ENCODE measurements at regions not wholly inside any gene's neighbourhood (a gene's known extent, or its start where the extent isn't known, plus 50 kb on each side); places are given as distances from the start of the nearest gene placed in this dataset.

- TF ChIP-seq CTCF (IDR thresholded peaks at IDR 0.05; ENCODE audit: low read depth, low read length, poor library complexity, severe bottlenecking), result no peak
- no peak for TF ChIP-seq EZH2phosphoT487 (IDR thresholded peaks at IDR 0.05; ENCODE audit: borderline replicate concordance, low read length)
These were observed 72.9 kb upstream of the ABCB5 start for GRCh38 chr7:20542594-20542993.

All from DOHH2 (cell line).